GM21528 (cell line): ENCODE measurements at regions not wholly inside any gene's neighbourhood (a gene's known extent, or its start where the extent isn't known, plus 50 kb on each side); places are given as distances from the start of the nearest gene placed in this dataset.

Experiments used
- ATAC-seq: cut with Tn5 transposase; IDR thresholded peaks from one replicate; pipeline ENCODE4 v1.9.1; 2021; ENCODE audit warnings: mild to moderate bottlenecking, moderate library complexity; ENCODE audit not compliant: unreplicated experiment, low FRiP score

GRCh38 chr1:109827466-109827865 lies 63.7 kb upstream of the EPS8L3 start:
- ATAC-seq: no peak

- no peak for ATAC-seq
These were observed 63.2 kb upstream of the EPS8L3 start for GRCh38 chr1:109826930-109827349.

- ATAC-seq: no peak
These were observed 62.7 kb upstream of the EPS8L3 start for GRCh38 chr1:109826446-109826845.

GRCh38 chr1:109824349-109825115 lies 60.8 kb upstream of the EPS8L3 start:
- ATAC-seq: no peak

- no peak for ATAC-seq
These were observed 60.0 kb upstream of the EPS8L3 start for GRCh38 chr1:109823543-109824348.

GRCh38 chr1:109822749-109823542 lies 59.2 kb upstream of the EPS8L3 start:
- no peak for ATAC-seq

- no peak for ATAC-seq
These were observed 58.4 kb upstream of the EPS8L3 start for GRCh38 chr1:109821831-109822745.

GRCh38 chr1:109821221-109821669 lies 57.5 kb upstream of the EPS8L3 start:
- ATAC-seq: no peak

GRCh38 chr1:109819906-109820305 lies 56.2 kb upstream of the EPS8L3 start:
- no peak for ATAC-seq

GRCh38 chr1:109818988-109819764 lies 55.5 kb upstream of the EPS8L3 start:
- ATAC-seq: no peak

GRCh38 chr1:109818271-109818987 lies 54.7 kb upstream of the EPS8L3 start:
- ATAC-seq: no peak

- ATAC-seq: no peak
These were observed 54.2 kb upstream of the EPS8L3 start for GRCh38 chr1:109817881-109818270.

- ATAC-seq: no peak
These were observed 53.3 kb upstream of the EPS8L3 start for GRCh38 chr1:109816975-109817535.

GRCh38 chr1:109816175-109816811 lies 52.6 kb upstream of the EPS8L3 start:
- peak; percentile 88 for ATAC-seq

GRCh38 chr1:109815809-109816174 lies 52.1 kb upstream of the EPS8L3 start:
- no peak for ATAC-seq

- ATAC-seq: no peak
These were observed 51.5 kb upstream of the EPS8L3 start for GRCh38 chr1:109814993-109815786.

GRCh38 chr1:109814223-109814622 lies 50.5 kb upstream of the EPS8L3 start:
- no peak for ATAC-seq
